H1 (cell line): ENCODE measurements at regions not wholly inside any gene's neighbourhood (a gene's known extent, or its start where the extent isn't known, plus 50 kb on each side); places are given as distances from the start of the nearest gene placed in this dataset.

ENCODE experiments used
- CTCF ChIA-PET: fragments of 300-600 bp; sonication (Branson Sonifier 250); formaldehyde crosslinking; loops from one replicate; lab custom pipeline; 2021; ENCODE audit not compliant: partially characterized antibody; lab: Charles Lee
- POLR2A ChIA-PET: fragments of 300-600 bp; sonication (Branson Sonifier 250); formaldehyde crosslinking; loops from one replicate; lab custom pipeline; 2021; ENCODE audit warnings: inconsistent platforms; ENCODE audit not compliant: partially characterized antibody; lab: Charles Lee
- DNase-seq, 2 experiments: peaks; one replicate each; pipeline versions ENCODE4 v3.0.0 to v3.0.0-alpha.2; 2010 to 2022; ENCODE audit warnings: low spot score in 2 of 2, low read depth in 1 of 2, mixed read lengths in 1 of 2
- FAIRE-seq: peaks from 2 replicates; lab custom pipeline; 2011; peaks lifted over from hg19 to GRCh38; lab: Jason Lieb, UNC
- H2AFZ ChIP-seq: 2 replicates; pipeline ENCODE4 v1.8.1; 2012; ENCODE audit warnings: low read length, inconsistent platforms
- H2AK5ac ChIP-seq: 2 replicates; pipeline ENCODE4 v1.6.1; 2013; ENCODE audit warnings: low read depth, low read length
- H2BK120ac ChIP-seq: replicated peaks from 2 replicates; pipeline ENCODE3; 2013; ENCODE audit warnings: low read depth, low read length, inconsistent platforms
- H2BK12ac ChIP-seq: 2 replicates; pipeline ENCODE4 v1.6.1; 2013; ENCODE audit warnings: low read depth, low read length
- H2BK15ac ChIP-seq: 2 replicates; pipeline ENCODE4 v1.6.1; 2013; ENCODE audit warnings: low read length
- H2BK20ac ChIP-seq: 2 replicates; pipeline ENCODE4 v1.6.1; 2013; ENCODE audit warnings: low read length
- H2BK5ac ChIP-seq: 2 replicates; pipeline ENCODE4 v1.6.1; 2013; ENCODE audit warnings: low read depth, low read length
- H3K14ac ChIP-seq: 2 replicates; pipeline ENCODE4 v1.6.1; 2013; ENCODE audit warnings: inconsistent platforms; ENCODE audit not compliant: insufficient read length
- H3K18ac ChIP-seq: 2 replicates; pipeline ENCODE4 v1.6.1; 2013; ENCODE audit warnings: low read length; ENCODE audit errors: extremely low read depth
- H3K23ac ChIP-seq: 2 replicates; pipeline ENCODE4 v1.6.1; 2013; ENCODE audit warnings: inconsistent platforms; ENCODE audit not compliant: insufficient read length
- H3K23me2 ChIP-seq: 2 replicates; pipeline ENCODE4 v1.6.1; 2013; ENCODE audit warnings: low read depth, low read length
- H3K27ac ChIP-seq: 2 replicates; pipeline ENCODE4 v1.6.1; 2011; ENCODE audit warnings: low read depth, low read length, inconsistent platforms
- H3K27me3 ChIP-seq, 4 experiments: replicated peaks in 1 of 4; 1 replicate in 1 of 4; 2 replicates in 3 of 4; pipeline versions ENCODE4 v1.6.1 to v1.8.1; 2011 to 2013; ENCODE audit warnings: low read length in 3 of 4, mild to moderate bottlenecking in 3 of 4, inconsistent platforms in 2 of 4, mixed read lengths in 2 of 4, moderate library complexity in 1 of 4; ENCODE audit not compliant: control insufficient read depth in 3 of 4, insufficient read depth in 3 of 4; ENCODE audit errors: extremely low read depth in 1 of 4
- H3K36me3 ChIP-seq, 4 experiments: 2 replicates each; pipeline versions ENCODE4 v1.6.1 to v1.8.1; 2011 to 2013; ENCODE audit warnings: mild to moderate bottlenecking in 4 of 4, low read length in 3 of 4, moderate library complexity in 2 of 4, control low read depth in 1 of 4, inconsistent platforms in 1 of 4; ENCODE audit not compliant: insufficient read depth in 4 of 4, control insufficient read depth in 2 of 4
- H3K4ac ChIP-seq: replicated peaks from 2 replicates; pipeline ENCODE3; 2013; ENCODE audit warnings: low read length, low read depth, mixed read lengths, inconsistent platforms; ENCODE audit not compliant: insufficient read length
- H3K4me1 ChIP-seq, 4 experiments: replicated peaks in 1 of 4; 1 replicate in 1 of 4; 2 replicates in 3 of 4; pipeline versions ENCODE4 v1.6.1 to v1.8.1; 2011 to 2013; ENCODE audit warnings: low read length in 3 of 4, inconsistent platforms in 2 of 4, mixed read lengths in 1 of 4; ENCODE audit not compliant: insufficient read depth in 4 of 4, control insufficient read depth in 3 of 4
- H3K4me2 ChIP-seq, 2 experiments: 2 replicates each; pipeline versions ENCODE4 v1.6.1 to v1.8.1; 2011 to 2013; ENCODE audit warnings: low read depth in 2 of 2, low read length in 2 of 2, control low read depth in 1 of 2, inconsistent platforms in 1 of 2, mild to moderate bottlenecking in 1 of 2; ENCODE audit not compliant: insufficient read depth in 1 of 2
- H3K4me3 ChIP-seq, 4 experiments: fragments of 200-600, 300-600 bp in 1 of 4; sonication (generic), shearing (Covaris generic), sonication (Bioruptor Twin) in 1 of 4; 2 replicates each; pipeline versions ENCODE4 v1.5.1 to v1.8.1; 2011 to 2016; ENCODE audit warnings: low read length in 4 of 4, low read depth in 3 of 4, control low read depth in 2 of 4, inconsistent platforms in 2 of 4, mild to moderate bottlenecking in 2 of 4, mixed read lengths in 1 of 4, moderate library complexity in 1 of 4; ENCODE audit not compliant: insufficient read depth in 2 of 4; ENCODE audit errors: extremely low read depth in 1 of 4
- H3K56ac ChIP-seq: replicated peaks from 2 replicates; pipeline ENCODE3; 2013; ENCODE audit warnings: low read depth, mild to moderate bottlenecking, mixed read lengths, low read length, inconsistent platforms; ENCODE audit not compliant: insufficient read length
- H3K79me1 ChIP-seq: 2 replicates; pipeline ENCODE4 v1.6.1; 2013; ENCODE audit warnings: low read depth, low read length, control low read depth
- H3K79me2 ChIP-seq, 2 experiments: 2 replicates each; pipeline versions ENCODE4 v1.6.1 to v1.8.1; 2012 to 2013; ENCODE audit warnings: low read length in 2 of 2, mild to moderate bottlenecking in 2 of 2, inconsistent platforms in 1 of 2; ENCODE audit not compliant: insufficient read depth in 2 of 2, control insufficient read depth in 1 of 2
- H3K9ac ChIP-seq, 4 experiments: replicated peaks in 1 of 4; 1 replicate in 1 of 4; 2 replicates in 3 of 4; pipeline versions ENCODE4 v1.6.1 to v1.8.1; 2011 to 2013; ENCODE audit warnings: low read depth in 3 of 4, low read length in 3 of 4, control low read depth in 2 of 4, mild to moderate bottlenecking in 2 of 4, moderate library complexity in 2 of 4, inconsistent platforms in 1 of 4; ENCODE audit errors: extremely low read depth in 1 of 4
- H3K9me3 ChIP-seq, 2 experiments: 2 replicates each; pipeline versions ENCODE4 v1.6.1 to v1.8.1; 2012 to 2013; ENCODE audit warnings: mild to moderate bottlenecking in 2 of 2, moderate library complexity in 2 of 2, control low read depth in 1 of 2, inconsistent platforms in 1 of 2, low read depth in 1 of 2, low read length in 1 of 2, mixed read lengths in 1 of 2; ENCODE audit not compliant: insufficient read depth in 2 of 2
- H4K20me1 ChIP-seq, 2 experiments: replicated peaks in 1 of 2; 2 replicates each; pipeline versions ENCODE3 to v1.8.1; 2011 to 2013; ENCODE audit warnings: inconsistent platforms in 2 of 2, low read length in 2 of 2, mild to moderate bottlenecking in 1 of 2; ENCODE audit not compliant: insufficient read depth in 2 of 2, control insufficient read depth in 1 of 2
- H4K5ac ChIP-seq: 2 replicates; pipeline ENCODE4 v1.6.1; 2013; ENCODE audit warnings: low read length, low read depth, mixed read lengths, inconsistent platforms; ENCODE audit not compliant: insufficient read length
- H4K8ac ChIP-seq: 2 replicates; pipeline ENCODE4 v1.8.0; 2013; ENCODE audit warnings: mild to moderate bottlenecking, moderate library complexity, low read length, inconsistent platforms; ENCODE audit not compliant: insufficient read depth; ENCODE audit errors: extremely low read depth
- H4K91ac ChIP-seq: replicated peaks from 2 replicates; pipeline ENCODE3; 2013; ENCODE audit warnings: low read length, mixed read lengths, inconsistent platforms; ENCODE audit not compliant: insufficient read length
- BCL11A ChIP-seq, 2 experiments: IDR thresholded peaks; one replicate each; pipeline ENCODE4 v1.6.1; 2011; ENCODE audit warnings: low read depth in 2 of 2, low read length in 2 of 2, mild to moderate bottlenecking in 2 of 2
- CHD1 ChIP-seq: IDR thresholded peaks from 2 replicates; pipeline ENCODE4 v1.6.1; 2012; ENCODE audit warnings: low read depth, low read length, improper control_type of control experiment
- CHD2 ChIP-seq: IDR thresholded peaks from 2 replicates; pipeline ENCODE4 v1.6.1; 2012; ENCODE audit warnings: low read length, improper control_type of control experiment
- EGR1 ChIP-seq: IDR thresholded peaks from 2 replicates; pipeline ENCODE4 v1.6.1; 2011; ENCODE audit warnings: low read depth, low read length, borderline replicate concordance
- MAFK ChIP-seq: IDR thresholded peaks from 2 replicates; pipeline ENCODE4 v1.6.1; 2012; ENCODE audit warnings: low read depth, mild to moderate bottlenecking, improper control_type of control experiment, low read length
- NANOG ChIP-seq: IDR thresholded peaks from 2 replicates; pipeline ENCODE4 v1.6.1; 2011; ENCODE audit warnings: low read length, low read depth, mild to moderate bottlenecking, inconsistent platforms; ENCODE audit not compliant: insufficient read depth, poor library complexity, severe bottlenecking
- RXRA ChIP-seq: IDR thresholded peaks from 2 replicates; pipeline ENCODE4 v1.6.1; 2011; ENCODE audit warnings: low read depth, mild to moderate bottlenecking, low read length, moderate library complexity; ENCODE audit not compliant: insufficient read depth
- SIX5 ChIP-seq: IDR thresholded peaks from 2 replicates; pipeline ENCODE4 v1.6.1; 2011; ENCODE audit warnings: mild to moderate bottlenecking, low read depth, low read length
- SUZ12 ChIP-seq: fragments of 200-600 bp; sonication (generic); IDR thresholded peaks from 2 replicates; pipeline ENCODE4 v1.6.1; 2012; ENCODE audit warnings: mild to moderate bottlenecking, inconsistent platforms, low read length, moderate library complexity, mixed read lengths
- TBP ChIP-seq: IDR thresholded peaks from 2 replicates; pipeline ENCODE4 v1.6.1; 2011; ENCODE audit warnings: low read depth, low read length, improper control_type of control experiment
- TCF12 ChIP-seq: IDR thresholded peaks from 2 replicates; pipeline ENCODE4 v1.6.1; 2011; ENCODE audit warnings: low read depth, mild to moderate bottlenecking, low read length
- WGBS, 2 experiments: shearing (Covaris generic) in 1 of 2; methylation state at CpG; one replicate each; pipeline versions ENCODE4 v1.1.6 to v1.1.7; 2013 to 2015; ENCODE audit warnings: low lambda C conversion rate in 2 of 2, mixed read lengths in 2 of 2, inconsistent platforms in 1 of 2, low coverage in 1 of 2, missing lambda C conversion rate in 1 of 2; ENCODE audit not compliant: insufficient replicate concordance in 2 of 2, insufficient coverage in 1 of 2, insufficient read length in 1 of 2; ENCODE audit errors: extremely low coverage in 1 of 2, missing lambda C conversion rate in 1 of 2; 5-methylcytosine and 5-hydroxymethylcytosine counted together
- TF ChIP-seq, protein P1 (sequence below): IDR thresholded peaks from 2 replicates; pipeline ENCODE4 v1.6.1; 2012; ENCODE audit warnings: low read length, inconsistent platforms

DNA sequence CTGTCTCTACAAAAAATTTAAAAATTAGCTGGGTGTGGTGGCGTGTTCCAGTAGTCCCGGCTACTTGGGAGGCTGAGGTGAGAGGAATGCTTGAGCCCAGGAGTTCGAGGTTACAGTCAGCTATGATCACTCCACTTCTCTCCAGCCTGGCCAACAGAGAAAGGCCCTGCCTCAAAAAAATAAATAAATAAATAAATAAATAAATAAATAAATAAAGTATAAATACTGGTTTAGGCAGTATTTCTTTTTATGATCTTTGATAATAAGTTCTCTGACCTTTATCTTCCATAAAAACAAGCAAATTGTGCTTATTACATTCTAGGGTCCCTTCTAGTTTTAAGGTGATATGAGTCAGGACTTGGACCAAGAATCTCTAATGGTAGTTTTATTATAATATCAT, 320.3 kb downstream of the PCDH19 start:
- no peak overlapping the region for H2BK120ac ChIP-seq
- FAIRE-seq (no peak), DNase-seq (no peak)
- H3K4me1 ChIP-seq = no peaks in the 10 kb centered on the region
- no peaks in the 10 kb centered on the region for H3K79me1 ChIP-seq
- H3K4ac ChIP-seq = no peak overlapping the region
- no peak overlapping the region for H3K56ac ChIP-seq
- no peaks in the 10 kb centered on the region for H3K23me2 ChIP-seq
- no peak overlapping the region for H3K4me3 ChIP-seq
- H2BK12ac ChIP-seq = no peak overlapping the region
- no peak overlapping the region for H3K4me2 ChIP-seq
- no peak overlapping the region for H2BK5ac ChIP-seq
- no peak overlapping the region for H2AFZ ChIP-seq
- POLR2A ChIA-PET = no interaction called here
- H4K5ac ChIP-seq = no peak overlapping the region
- TF ChIP-seq TCF12 (no peak), RXRA (no peak), CHD1 (no peak), NANOG (no peak), SUZ12 (no peak), TBP (no peak), CHD2 (no peak), BCL11A (IDR thresholded peaks at IDR 0.05; ENCODE audit: low read depth in 2 of 2, low read length in 2 of 2) (no peak), EGR1 (no peak), MAFK (no peak), SIX5 (no peak)
- TF ChIP-seq, protein P1, sequence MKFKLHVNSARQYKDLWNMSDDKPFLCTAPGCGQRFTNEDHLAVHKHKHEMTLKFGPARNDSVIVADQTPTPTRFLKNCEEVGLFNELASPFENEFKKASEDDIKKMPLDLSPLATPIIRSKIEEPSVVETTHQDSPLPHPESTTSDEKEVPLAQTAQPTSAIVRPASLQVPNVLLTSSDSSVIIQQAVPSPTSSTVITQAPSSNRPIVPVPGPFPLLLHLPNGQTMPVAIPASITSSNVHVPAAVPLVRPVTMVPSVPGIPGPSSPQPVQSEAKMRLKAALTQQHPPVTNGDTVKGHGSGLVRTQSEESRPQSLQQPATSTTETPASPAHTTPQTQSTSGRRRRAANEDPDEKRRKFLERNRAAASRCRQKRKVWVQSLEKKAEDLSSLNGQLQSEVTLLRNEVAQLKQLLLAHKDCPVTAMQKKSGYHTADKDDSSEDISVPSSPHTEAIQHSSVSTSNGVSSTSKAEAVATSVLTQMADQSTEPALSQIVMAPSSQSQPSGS = no peak
- no peak overlapping the region for H3K18ac ChIP-seq
- no peak overlapping the region for H2BK15ac ChIP-seq
- H3K36me3 ChIP-seq = no peaks in the 10 kb centered on the region
- H4K20me1 ChIP-seq = no peaks in the 10 kb centered on the region
- no peak overlapping the region for H2AK5ac ChIP-seq
- no peak overlapping the region for H3K27ac ChIP-seq
- no peak overlapping the region for H4K8ac ChIP-seq
- no peak overlapping the region for H4K91ac ChIP-seq
- H3K14ac ChIP-seq = no peak overlapping the region
- H3K9ac ChIP-seq = no peak overlapping the region
- CTCF ChIA-PET = interaction anchor here (0.9 kb wide), 1 partner anchor 15 kb away, joined by 3 read pairs; no protein-coding TSS in a partner anchor
- H3K23ac ChIP-seq = no peak overlapping the region
- H3K9me3 ChIP-seq = no peaks in the 10 kb centered on the region
- no peak overlapping the region for H2BK20ac ChIP-seq
- WGBS, 2 experiments = no CpG with 5 or more reads among the region's 3 CpGs
- no peaks in the 10 kb centered on the region for H3K79me2 ChIP-seq
- no peaks in the 10 kb centered on the region for H3K27me3 ChIP-seq
